ENCODE measurements at regions not wholly inside any gene's neighbourhood (a gene's known extent, or its start where the extent isn't known, plus 50 kb on each side); places are given as distances from the start of the nearest gene placed in this dataset.

DNA sequence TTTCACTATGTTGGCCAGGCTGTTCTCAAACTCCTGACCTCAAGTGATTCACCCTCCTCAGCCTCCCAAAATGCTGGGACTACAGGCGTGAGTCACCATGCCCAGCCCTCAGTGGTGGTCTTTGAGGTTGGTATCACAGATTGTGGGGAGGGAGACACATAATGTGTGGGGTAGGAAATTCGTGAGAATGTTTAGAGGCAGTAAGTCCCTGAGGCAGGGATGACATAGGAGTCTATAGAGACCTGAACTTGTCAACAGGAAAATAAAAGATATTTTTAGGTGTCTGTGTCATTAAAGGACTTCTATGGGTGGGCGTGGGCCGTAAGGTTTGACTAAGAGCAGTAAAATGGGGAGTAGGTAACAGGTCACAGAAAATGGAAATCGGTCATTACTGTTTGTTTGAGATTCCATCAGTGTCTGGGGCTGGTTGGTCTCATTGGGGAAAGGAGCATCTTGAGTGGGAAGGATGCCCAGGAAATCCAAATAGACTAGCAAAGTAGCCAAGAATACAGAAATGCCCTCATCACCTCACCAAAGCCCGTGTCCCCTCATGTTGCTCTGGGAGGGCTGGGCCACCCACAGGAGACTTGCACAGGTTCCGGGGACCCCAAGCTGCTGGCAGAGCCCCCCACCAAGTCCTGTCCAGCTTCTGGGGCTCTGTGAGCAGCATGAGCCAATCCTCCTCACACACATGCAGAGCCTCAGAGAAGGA lies 63.6 kb upstream of the BCL2L14 start:
- TF ChIP-seq CTCF (IDR thresholded peaks at IDR 0.05) (no peak), POLR2AphosphoS5 (IDR thresholded peaks at IDR 0.05) (no peak), POLR2A (IDR thresholded peaks at IDR 0.05) (no peak)
